IMR-90 (cell line): ENCODE measurements at regions not wholly inside any gene's neighbourhood (a gene's known extent, or its start where the extent isn't known, plus 50 kb on each side); places are given as distances from the start of the nearest gene placed in this dataset.

Experiments used
- BHLHE40 ChIP-seq: fragments of 150-350 bp; IDR thresholded peaks from 2 replicates; pipeline ENCODE4 v1.6.1; 2016; ENCODE audit warnings: mild to moderate bottlenecking, low read depth, low read length
- CEBPB ChIP-seq: IDR thresholded peaks from 2 replicates; pipeline ENCODE4 v1.6.1; 2012; ENCODE audit warnings: low read depth, low read length, improper control_type of control experiment
- CTCF ChIP-seq: conservative IDR thresholded peaks from 2 replicates; pipeline ENCODE4 v1.5.1; 2012; ENCODE audit warnings: mild to moderate bottlenecking, low read depth, low read length, improper control_type of control experiment
- MAFK ChIP-seq: IDR thresholded peaks from 2 replicates; pipeline ENCODE4 v1.6.1; 2012; ENCODE audit warnings: low read depth, low read length, improper control_type of control experiment
- POLR2A ChIP-seq: IDR thresholded peaks from 2 replicates; pipeline ENCODE4 v1.6.1; 2012; ENCODE audit warnings: mild to moderate bottlenecking, low read depth, low read length
- RCOR1 ChIP-seq: IDR thresholded peaks from 2 replicates; pipeline ENCODE4 v1.6.1; 2012; ENCODE audit warnings: mild to moderate bottlenecking, low read length, improper control_type of control experiment; ENCODE audit not compliant: insufficient replicate concordance
- RFX5 ChIP-seq: IDR thresholded peaks from 2 replicates; pipeline ENCODE4 v1.8.0; 2012; ENCODE audit warnings: low read depth, mild to moderate bottlenecking, low read length, moderate library complexity

GRCh38 chr1:37085393-37085792 lies 51.1 kb upstream of the GRIK3 start:
- TF ChIP-seq POLR2A (no peak), CEBPB (no peak), CTCF (no peak), RFX5 (no peak), RCOR1 (no peak), BHLHE40 (no peak), MAFK (no peak)
